Esophagus squamous epithelium (tissue), 5 donors: ENCODE measurements at regions not wholly inside any gene's neighbourhood (a gene's known extent, or its start where the extent isn't known, plus 50 kb on each side); places are given as distances from the start of the nearest gene placed in this dataset.

Source experiments
- DNase-seq: peaks from one replicate; lab custom pipeline; 2025; lab: John Stamatoyannopoulos, UW
- H3K27ac ChIP-seq, 4 donors: fragments of 200-600 bp; sonication (generic); one replicate each; pipeline ENCODE4 v1.5.1; 2016 to 2019; ENCODE audit warnings: mild to moderate bottlenecking in 1 of 4
- H3K27me3 ChIP-seq, 4 donors: fragments of 200-600 bp; sonication (generic); 1 replicate in 3 of 4; 2 replicates in 1 of 4; pipeline versions ENCODE4 v1.5.1 to v1.6.0; 2017 to 2021; ENCODE audit warnings: antibody characterized with exemption in 1 of 4
- H3K36me3 ChIP-seq, 3 donors: fragments of 200-600 bp; sonication (generic); one replicate each; pipeline ENCODE4 v1.5.1; 2016 to 2019
- H3K4me1 ChIP-seq, 3 donors: fragments of 200-600 bp; sonication (generic); one replicate each; pipeline ENCODE4 v1.5.1; 2017 to 2019
- H3K4me3 ChIP-seq, 4 donors: fragments of 200-600 bp; sonication (generic); 1 replicate in 3 of 4; 2 replicates in 1 of 4; pipeline ENCODE4 v1.5.1; 2016 to 2019; ENCODE audit warnings: mild to moderate bottlenecking in 2 of 4, moderate library complexity in 1 of 4
- H3K9me3 ChIP-seq, 3 donors: fragments of 200-600 bp; sonication (generic); one replicate each; pipeline ENCODE4 v1.5.1; 2016 to 2019
- CTCF ChIP-seq, 6 experiments: fragments of 450-650 bp in 4 of 6; fragments of 200-600 bp in 2 of 6; sonication (generic) in 2 of 6; IDR thresholded peaks; one replicate each; pipeline ENCODE4 v1.5.1; 2016 to 2019; ENCODE audit warnings: antibody characterized with exemption in 6 of 6, mild to moderate bottlenecking in 4 of 6, moderate library complexity in 4 of 6
- POLR2A ChIP-seq, 4 donors: fragments of 450-650 bp; IDR thresholded peaks; one replicate each; pipeline ENCODE4 v1.6.1; 2017; ENCODE audit warnings: antibody characterized with exemption in 4 of 4, mild to moderate bottlenecking in 4 of 4, moderate library complexity in 3 of 4
- WGBS, 2 donors: methylation state at CpG; one replicate each; pipeline ENCODE4 v1.1.5; 2018; 5-methylcytosine and 5-hydroxymethylcytosine counted together
- intact Hi-C: fragments of 100-400 bp; cut with DNase I; formaldehyde crosslinking; loops from one replicate; pipeline ENCODE4 v1.15.0; 2022
- donor health status: DM: yes; HTN: yes; CAD: no.

- intact Hi-C loops = no loop called here
- H3K36me3 ChIP-seq = no peaks in the 10 kb centered on the region
- H3K9me3 ChIP-seq = no peaks in the 10 kb centered on the region
- TF ChIP-seq POLR2A (IDR thresholded peaks at IDR 0.05) = no peak
- TF ChIP-seq CTCF (IDR thresholded peaks at IDR 0.05) = no peak
- no peak overlapping the region for H3K4me3 ChIP-seq
- no peaks in the 10 kb centered on the region for H3K27me3 ChIP-seq
- peaks cover 0 to 8% (median 3%) of the 10 kb centered on the region in 3 donors for H3K4me1 ChIP-seq
- H3K27ac ChIP-seq = no peak overlapping the region
- 44 to 59% methylated on average over 5 of the region's 5 CpGs for WGBS, 2 donors
- DNase-seq = no peak
These were observed 433.2 kb downstream of the TNS3 start for GRCh38 chr7:47148536-47149207.

GRCh38 chr7:47147213-47147631, 434.7 kb downstream of the TNS3 start:
- 30 to 31% methylated on average over 3 of the region's 3 CpGs for WGBS, 2 donors
- Histone ChIP-seq H3K9me3 (no peaks in the 10 kb centered on the region), H3K4me3 (no peak overlapping the region), H3K4me1 (no peaks in the 10 kb centered on the region), H3K36me3 (no peaks in the 10 kb centered on the region), H3K27ac (no peak overlapping the region), H3K27me3 (no peaks in the 10 kb centered on the region)
- intact Hi-C loops = no loop called here
- TF ChIP-seq POLR2A (IDR thresholded peaks at IDR 0.05) = no peak
- no peak for DNase-seq

DNA sequence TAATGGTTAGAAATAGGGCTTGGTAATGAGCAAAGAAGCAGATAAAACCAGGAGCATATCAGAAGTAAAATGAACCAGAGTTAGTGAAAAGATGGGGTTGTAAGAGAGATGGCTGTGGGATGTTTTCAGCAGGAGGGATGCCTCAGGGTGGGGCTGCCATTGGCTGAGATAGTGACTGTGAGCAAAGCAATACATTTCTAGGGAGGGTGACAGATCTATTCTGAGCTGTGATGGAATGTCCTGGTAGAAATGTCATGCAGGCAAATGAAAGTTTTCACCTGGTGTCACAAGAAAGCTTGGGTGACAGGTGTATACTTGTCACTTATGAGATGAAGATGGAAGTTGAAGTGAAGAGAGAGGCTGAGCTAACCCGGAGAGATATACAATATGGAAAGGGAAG, 435.9 kb downstream of the TNS3 start:
- intact Hi-C loops = no loop called here
- no peak overlapping the region for H3K27ac ChIP-seq
- H3K4me1 ChIP-seq = no peaks in the 10 kb centered on the region
- no peaks in the 10 kb centered on the region for H3K36me3 ChIP-seq
- no peaks in the 10 kb centered on the region for H3K27me3 ChIP-seq
- no peak for TF ChIP-seq POLR2A (IDR thresholded peaks at IDR 0.05)
- TF ChIP-seq CTCF (IDR thresholded peaks at IDR 0.05) = no peak
- H3K4me3 ChIP-seq = no peak overlapping the region
- no peak for DNase-seq
- 75 to 100% methylated on average over 1 of the region's 1 CpG for WGBS, 2 donors
- H3K9me3 ChIP-seq = no peaks in the 10 kb centered on the region

DNA sequence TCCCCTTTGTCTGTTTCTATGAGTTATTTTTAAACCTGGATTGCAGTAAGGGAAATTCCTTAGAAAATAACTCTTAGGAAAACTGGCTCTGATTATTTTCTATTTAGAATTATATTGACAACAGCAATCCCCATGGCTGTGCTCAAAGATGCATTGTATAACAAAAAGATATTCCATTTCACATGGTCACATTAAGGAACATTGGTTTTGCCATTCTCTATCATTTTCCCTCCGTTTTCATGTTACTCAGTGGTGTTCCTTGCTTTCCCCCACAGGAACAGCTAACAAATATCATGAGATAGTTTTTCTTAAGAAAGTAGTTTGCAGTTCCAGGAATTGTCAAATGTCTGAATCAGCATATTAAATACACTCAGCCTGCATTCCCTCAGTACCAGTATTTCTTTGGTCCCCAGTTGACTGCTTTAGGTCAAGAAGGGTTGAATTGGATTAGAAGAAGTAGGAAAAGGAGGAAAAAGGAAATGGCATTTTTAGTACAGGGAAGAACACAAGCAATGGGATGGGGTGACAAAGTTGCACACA, 436.7 kb downstream of the TNS3 start:
- 64 to 68% methylated on average over 1 of the region's 1 CpG for WGBS, 2 donors
- no peak overlapping the region for H3K27ac ChIP-seq
- H3K4me1 ChIP-seq = no peaks in the 10 kb centered on the region
- H3K9me3 ChIP-seq = no peaks in the 10 kb centered on the region
- no peaks in the 10 kb centered on the region for H3K36me3 ChIP-seq
- no peaks in the 10 kb centered on the region for H3K27me3 ChIP-seq
- no peak overlapping the region for H3K4me3 ChIP-seq
- TF ChIP-seq CTCF (IDR thresholded peaks at IDR 0.05) (no peak), POLR2A (IDR thresholded peaks at IDR 0.05) (no peak)
- DNase-seq = no peak
- intact Hi-C loops = no loop called here

DNA sequence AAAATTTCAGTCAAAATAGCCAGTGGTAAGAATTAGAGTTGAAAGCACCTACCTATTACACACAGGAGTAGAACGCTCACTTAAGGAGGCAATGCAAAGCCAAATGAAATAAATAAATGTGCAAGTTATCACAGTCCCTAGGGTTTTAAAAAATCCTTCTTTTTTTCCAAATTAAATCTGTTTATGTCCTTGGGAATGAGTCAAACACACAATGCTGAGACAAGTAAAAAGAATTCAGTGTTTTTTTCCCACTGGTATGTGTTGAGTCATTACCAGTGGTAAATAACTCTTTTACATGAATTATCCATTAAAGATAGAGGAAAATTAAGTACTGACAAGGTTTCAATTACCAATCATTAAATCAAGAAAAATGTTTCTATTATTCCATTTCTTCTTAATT, 438.6 kb downstream of the TNS3 start:
- no peaks in the 10 kb centered on the region for H3K4me1 ChIP-seq
- 65 to 89% methylated on average over 1 of the region's 1 CpG for WGBS, 2 donors
- no peak overlapping the region for H3K4me3 ChIP-seq
- TF ChIP-seq POLR2A (IDR thresholded peaks at IDR 0.05) (no peak), CTCF (IDR thresholded peaks at IDR 0.05) (no peak)
- no peaks in the 10 kb centered on the region for H3K9me3 ChIP-seq
- intact Hi-C loops = no loop called here
- no peaks in the 10 kb centered on the region for H3K36me3 ChIP-seq
- no peaks in the 10 kb centered on the region for H3K27me3 ChIP-seq
- DNase-seq = no peak
- H3K27ac ChIP-seq = no peak overlapping the region
